ENCODE measurements at regions not wholly inside any gene's neighbourhood (a gene's known extent, or its start where the extent isn't known, plus 50 kb on each side); places are given as distances from the start of the nearest gene placed in this dataset.

DNA sequence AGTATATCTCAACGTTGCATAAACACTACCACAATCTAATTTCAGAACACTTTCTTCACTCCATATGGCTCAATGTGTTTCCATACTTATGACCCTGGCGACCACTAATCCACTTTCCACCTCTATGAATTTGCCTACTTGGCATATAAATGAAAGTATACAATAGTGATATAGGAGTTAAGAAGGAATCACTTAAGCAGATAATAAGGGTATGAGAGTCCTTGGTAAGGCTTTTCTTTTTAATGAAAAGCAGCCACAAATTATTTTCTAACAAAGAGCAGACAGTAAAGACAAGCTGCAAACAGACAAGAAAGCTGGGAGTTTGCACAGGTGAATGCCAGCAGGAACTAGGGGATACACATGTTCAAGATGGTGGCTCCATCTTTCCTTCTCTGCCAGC, 615.1 kb upstream of the NUDT12 start:
- in situ Hi-C loops (cut with MboI; ENCODE audit: low sequenced_read_pairs) (loop anchor here (5.0 to 10.0 kb wide), 2 partner anchors 370 to 613 kb away; partner anchors contain the start of gene NUDT12), intact Hi-C loops (cut with micrococcal nuclease) (no loop called here), dilution Hi-C loops (cut with HindIII; ENCODE audit: low sequenced_read_pairs, unreplicated experiment) (loop anchor here (25.0 kb wide), 1 partner anchor 590 kb away; no protein-coding TSS in a partner anchor)
- Histone ChIP-seq H3K18ac (ENCODE audit: low read depth, low read length) (no peak overlapping the region), H3K79me1 (ENCODE audit: low read depth in 1 of 2, low read length in 2 of 2) (no peaks in the 10 kb centered on the region), H3K23ac (ENCODE audit: low read depth, low read length) (no peak overlapping the region), H3K27me3 (ENCODE audit: control insufficient read depth, insufficient read depth, low read length) (no peaks in the 10 kb centered on the region), H2BK5ac (ENCODE audit: low read depth, low read length, poor library complexity, severe bottlenecking) (no peak overlapping the region), H2BK15ac (ENCODE audit: low read depth, low read length) (no peak overlapping the region), H4K5ac (ENCODE audit: low read depth, low read length) (no peak overlapping the region), H2AFZ (replicated peaks; ENCODE audit: low read length, poor library complexity) (no peak overlapping the region), H3K9me1 (ENCODE audit: insufficient read depth, low read length) (no peaks in the 10 kb centered on the region), H3K4me2 (ENCODE audit: low read depth, low read length) (no peak overlapping the region), H3K4ac (ENCODE audit: low read depth, low read length) (no peak overlapping the region), H3K4me1 (ENCODE audit: control insufficient read depth, insufficient read depth, low read length) (no peaks in the 10 kb centered on the region), H4K20me1 (ENCODE audit: insufficient read depth, low read length) (no peaks in the 10 kb centered on the region), H3K14ac (replicated peaks; ENCODE audit: low read depth, low read length) (no peak overlapping the region), H3K27ac (ENCODE audit: insufficient read depth, low read length) (no peak overlapping the region), H3K9ac (ENCODE audit: low read depth, low read length) (no peak overlapping the region), H4K8ac (ENCODE audit: low read depth in 2 of 2, low read length in 2 of 2) (no peak overlapping the region), H2BK20ac (ENCODE audit: low read depth, low read length) (no peak overlapping the region), H2BK120ac (ENCODE audit: low read depth, low read length) (no peak overlapping the region), H3K56ac (ENCODE audit: extremely low read depth, insufficient read depth, low read length) (no peak overlapping the region), H3K36me3 (ENCODE audit: control insufficient read depth, insufficient read depth, low read length) (no peaks in the 10 kb centered on the region), H3K9me3 (ENCODE audit: control insufficient read depth, insufficient read depth, low read length) (no peaks in the 10 kb centered on the region), H4K91ac (ENCODE audit: insufficient read depth, low read depth, low read length) (no peak overlapping the region), H3K4me3 (ENCODE audit: insufficient read depth, low read depth, low read length) (no peak overlapping the region), H2AK9ac (replicated peaks; ENCODE audit: low read depth, low read length, poor library complexity) (no peak overlapping the region), H2AK5ac (ENCODE audit: low read depth, low read length) (no peak overlapping the region)
- CTCF ChIA-PET = interaction anchor here (2.0 kb wide), 1 partner anchor 369 kb away, joined by 8 read pairs; no protein-coding TSS in a partner anchor
- TF ChIP-seq RCOR1 (IDR thresholded peaks at IDR 0.05; ENCODE audit: insufficient replicate concordance, low read length) (no peak), CHD1 (IDR thresholded peaks at IDR 0.05; ENCODE audit: low read depth, low read length) (no peak), MXI1 (IDR thresholded peaks at IDR 0.05; ENCODE audit: borderline replicate concordance, low read depth, low read length) (no peak), POLR2A (IDR thresholded peaks at IDR 0.05; ENCODE audit: low read depth, low read length) (no peak), MAFK (IDR thresholded peaks at IDR 0.05; ENCODE audit: low read depth, low read length) (no peak), RFX5 (IDR thresholded peaks at IDR 0.05; ENCODE audit: low read depth, low read length) (no peak), SMC3 (IDR thresholded peaks at IDR 0.05; ENCODE audit: low read depth, low read length) (no peak), CEBPB (IDR thresholded peaks at IDR 0.05; ENCODE audit: low read depth, low read length) (no peak), MAZ (IDR thresholded peaks at IDR 0.05; ENCODE audit: borderline replicate concordance, low read depth, low read length) (no peak), BHLHE40 (IDR thresholded peaks at IDR 0.05; ENCODE audit: low read depth, low read length) (no peak), RAD21 (IDR thresholded peaks at IDR 0.05; ENCODE audit: low read length) (no peak), NFE2L2 (IDR thresholded peaks at IDR 0.05; ENCODE audit: low read depth, low read length) (no peak), FOS (IDR thresholded peaks at IDR 0.05; ENCODE audit: low read depth, low read length) (no peak)
- TF ChIP-seq, protein P1, sequence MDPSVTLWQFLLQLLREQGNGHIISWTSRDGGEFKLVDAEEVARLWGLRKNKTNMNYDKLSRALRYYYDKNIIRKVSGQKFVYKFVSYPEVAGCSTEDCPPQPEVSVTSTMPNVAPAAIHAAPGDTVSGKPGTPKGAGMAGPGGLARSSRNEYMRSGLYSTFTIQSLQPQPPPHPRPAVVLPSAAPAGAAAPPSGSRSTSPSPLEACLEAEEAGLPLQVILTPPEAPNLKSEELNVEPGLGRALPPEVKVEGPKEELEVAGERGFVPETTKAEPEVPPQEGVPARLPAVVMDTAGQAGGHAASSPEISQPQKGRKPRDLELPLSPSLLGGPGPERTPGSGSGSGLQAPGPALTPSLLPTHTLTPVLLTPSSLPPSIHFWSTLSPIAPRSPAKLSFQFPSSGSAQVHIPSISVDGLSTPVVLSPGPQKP (IDR thresholded peaks at IDR 0.05; ENCODE audit: borderline replicate concordance, low read depth, low read length) = no peak
- TF ChIP-seq, protein P2, sequence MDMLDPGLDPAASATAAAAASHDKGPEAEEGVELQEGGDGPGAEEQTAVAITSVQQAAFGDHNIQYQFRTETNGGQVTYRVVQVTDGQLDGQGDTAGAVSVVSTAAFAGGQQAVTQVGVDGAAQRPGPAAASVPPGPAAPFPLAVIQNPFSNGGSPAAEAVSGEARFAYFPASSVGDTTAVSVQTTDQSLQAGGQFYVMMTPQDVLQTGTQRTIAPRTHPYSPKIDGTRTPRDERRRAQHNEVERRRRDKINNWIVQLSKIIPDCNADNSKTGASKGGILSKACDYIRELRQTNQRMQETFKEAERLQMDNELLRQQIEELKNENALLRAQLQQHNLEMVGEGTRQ (IDR thresholded peaks at IDR 0.05; ENCODE audit: low read depth, low read length) = no peak
- TF ChIP-seq, protein P3, sequence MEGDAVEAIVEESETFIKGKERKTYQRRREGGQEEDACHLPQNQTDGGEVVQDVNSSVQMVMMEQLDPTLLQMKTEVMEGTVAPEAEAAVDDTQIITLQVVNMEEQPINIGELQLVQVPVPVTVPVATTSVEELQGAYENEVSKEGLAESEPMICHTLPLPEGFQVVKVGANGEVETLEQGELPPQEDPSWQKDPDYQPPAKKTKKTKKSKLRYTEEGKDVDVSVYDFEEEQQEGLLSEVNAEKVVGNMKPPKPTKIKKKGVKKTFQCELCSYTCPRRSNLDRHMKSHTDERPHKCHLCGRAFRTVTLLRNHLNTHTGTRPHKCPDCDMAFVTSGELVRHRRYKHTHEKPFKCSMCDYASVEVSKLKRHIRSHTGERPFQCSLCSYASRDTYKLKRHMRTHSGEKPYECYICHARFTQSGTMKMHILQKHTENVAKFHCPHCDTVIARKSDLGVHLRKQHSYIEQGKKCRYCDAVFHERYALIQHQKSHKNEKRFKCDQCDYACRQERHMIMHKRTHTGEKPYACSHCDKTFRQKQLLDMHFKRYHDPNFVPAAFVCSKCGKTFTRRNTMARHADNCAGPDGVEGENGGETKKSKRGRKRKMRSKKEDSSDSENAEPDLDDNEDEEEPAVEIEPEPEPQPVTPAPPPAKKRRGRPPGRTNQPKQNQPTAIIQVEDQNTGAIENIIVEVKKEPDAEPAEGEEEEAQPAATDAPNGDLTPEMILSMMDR (conservative IDR thresholded peaks at IDR 0.05; ENCODE audit: low read depth, low read length) = no peak
- POLR2A ChIA-PET (ENCODE audit: unreplicated experiment) = no interaction called here
- BruUV-seq (replicated peaks) = no TSS peak
- no peak for DNase-seq
- no peak for ATAC-seq (ENCODE audit: low read depth)
- no CpG with 5 or more reads among the region's 2 CpGs for WGBS, 2 experiments (ENCODE audit: extremely low coverage in 2 of 2, insufficient read length in 1 of 2)

All from IMR-90 (cell line).